NCI-H748 (cell line): ENCODE measurements at regions not wholly inside any gene's neighbourhood (a gene's known extent, or its start where the extent isn't known, plus 50 kb on each side); places are given as distances from the start of the nearest gene placed in this dataset.
A peak's percentile ranks its signal among the peaks of the same experiment; 100 is the strongest.

Experiments used
- DNase-seq: peaks from one replicate; lab custom pipeline; 2025; ENCODE audit not compliant: unreplicated experiment; lab: John Stamatoyannopoulos, UW

GRCh38 chr1:60235275-60235674 lies 161.7 kb upstream of the C1orf87 start:
- DNase-seq: no peak

- no peak for DNase-seq
Measured at GRCh38 chr1:60234776-60235175, 161.2 kb upstream of the C1orf87 start.

- no peak for DNase-seq
Measured at GRCh38 chr1:60229821-60230220, 156.3 kb upstream of the C1orf87 start.

- DNase-seq: no peak
Measured at GRCh38 chr1:60228041-60228491, 154.5 kb upstream of the C1orf87 start.

GRCh38 chr1:60227601-60228000 lies 154.0 kb upstream of the C1orf87 start:
- no peak for DNase-seq

- DNase-seq: no peak
Measured at GRCh38 chr1:60225486-60225885, 151.9 kb upstream of the C1orf87 start.

- DNase-seq: no peak
Measured at GRCh38 chr1:60224523-60224922, 151.0 kb upstream of the C1orf87 start.

GRCh38 chr1:60223158-60223557 lies 149.6 kb upstream of the C1orf87 start:
- no peak for DNase-seq

GRCh38 chr1:60222360-60223115 lies 149.0 kb upstream of the C1orf87 start:
- DNase-seq: no peak

- peak; percentile 90 for DNase-seq
Measured at GRCh38 chr1:60213253-60213652, 139.7 kb upstream of the C1orf87 start.

- DNase-seq: no peak
Measured at GRCh38 chr1:60196026-60196425, 122.5 kb upstream of the C1orf87 start.

- no peak for DNase-seq
Measured at GRCh38 chr1:60185684-60186083, 112.1 kb upstream of the C1orf87 start.

GRCh38 chr1:60184521-60184920 lies 111.0 kb upstream of the C1orf87 start:
- no peak for DNase-seq

GRCh38 chr1:60173729-60174505 lies 100.3 kb upstream of the C1orf87 start:
- DNase-seq: no peak

GRCh38 chr1:60173006-60173405 lies 99.4 kb upstream of the C1orf87 start:
- peak; percentile 37 for DNase-seq

- no peak for DNase-seq
Measured at GRCh38 chr1:60171801-60172200, 98.2 kb upstream of the C1orf87 start.

GRCh38 chr1:60170709-60171108 lies 97.1 kb upstream of the C1orf87 start:
- DNase-seq: no peak

- no peak for DNase-seq
Measured at GRCh38 chr1:60169206-60169605, 95.6 kb upstream of the C1orf87 start.

GRCh38 chr1:60162936-60163335 lies 89.4 kb upstream of the C1orf87 start:
- no peak for DNase-seq

GRCh38 chr1:60160141-60160540 lies 86.6 kb upstream of the C1orf87 start:
- no peak for DNase-seq

- DNase-seq: no peak
Measured at GRCh38 chr1:60156371-60156770, 82.8 kb upstream of the C1orf87 start.

GRCh38 chr1:60153961-60154360 lies 80.4 kb upstream of the C1orf87 start:
- DNase-seq: no peak
